Peyer's patch (tissue), 4 donors: ENCODE measurements at regions not wholly inside any gene's neighbourhood (a gene's known extent, or its start where the extent isn't known, plus 50 kb on each side); places are given as distances from the start of the nearest gene placed in this dataset.

Experiments used
- DNase-seq, 3 donors: peaks; one replicate each; pipeline ENCODE4 v3.0.0-alpha.2; 2017 to 2019
- H3K27ac ChIP-seq, 4 donors: fragments of 200-600 bp; sonication (generic); one replicate each; pipeline ENCODE4 v1.5.1; 2016 to 2019
- H3K27me3 ChIP-seq, 2 donors: fragments of 200-600 bp; sonication (generic); one replicate each; pipeline ENCODE4 v1.5.1; 2019
- H3K36me3 ChIP-seq, 3 donors: fragments of 200-600 bp; sonication (generic); one replicate each; pipeline ENCODE4 v1.5.1; 2016 to 2019
- H3K4me1 ChIP-seq, 4 donors: fragments of 200-600 bp; sonication (generic); one replicate each; pipeline ENCODE4 v1.5.1; 2016 to 2019
- H3K4me3 ChIP-seq, 4 donors: fragments of 200-600 bp; sonication (generic); 1 replicate in 3 of 4; 2 replicates in 1 of 4; pipeline ENCODE4 v1.5.1; 2016 to 2019; ENCODE audit warnings: mild to moderate bottlenecking in 1 of 4
- H3K9me3 ChIP-seq, 4 donors: fragments of 200-600 bp; sonication (generic); one replicate each; pipeline ENCODE4 v1.5.1; 2016 to 2019; ENCODE audit warnings: mild to moderate bottlenecking in 1 of 4
- POLR2A ChIP-seq, 2 donors: fragments of 450-650 bp; IDR thresholded peaks; one replicate each; pipeline ENCODE4 v1.5.1; 2017; ENCODE audit warnings: antibody characterized with exemption in 2 of 2, mild to moderate bottlenecking in 2 of 2, moderate library complexity in 2 of 2
- TF ChIP-seq, protein P1 (sequence below), 6 experiments: fragments of 450-650 bp in 4 of 6; fragments of 200-600 bp in 2 of 6; sonication (generic) in 1 of 6; IDR thresholded peaks; one replicate each; pipeline ENCODE4 v1.5.1; 2017 to 2019; ENCODE audit warnings: antibody characterized with exemption in 6 of 6, mild to moderate bottlenecking in 3 of 6, moderate library complexity in 1 of 6

DNA sequence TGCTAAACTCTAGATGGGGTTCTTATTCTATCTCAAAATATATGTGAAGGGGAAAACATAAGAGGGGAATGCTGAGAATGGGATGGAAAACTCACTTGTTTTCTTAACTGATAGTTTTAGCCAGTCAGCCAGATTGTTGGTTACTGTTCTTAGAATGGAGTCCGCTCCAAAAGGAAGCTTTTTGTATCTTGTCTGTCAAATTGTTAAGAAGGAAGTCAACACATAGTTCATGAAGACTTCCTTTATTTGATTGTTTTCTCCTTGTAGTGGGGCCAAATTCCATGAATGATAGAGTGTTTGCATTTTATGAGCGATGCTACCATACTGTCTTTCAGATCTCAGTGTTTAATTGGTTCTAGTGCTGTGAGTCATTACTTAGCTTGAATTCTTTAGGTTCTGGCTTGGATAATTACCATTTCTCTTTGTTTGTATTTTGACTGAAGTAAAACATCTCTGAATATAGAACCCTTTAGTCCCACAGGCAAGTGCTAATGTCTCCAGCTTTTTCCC lies 98.3 kb upstream of the GOT2 start:
- H3K4me1 ChIP-seq: no peaks in the 10 kb centered on the region
- TF ChIP-seq, protein P1, sequence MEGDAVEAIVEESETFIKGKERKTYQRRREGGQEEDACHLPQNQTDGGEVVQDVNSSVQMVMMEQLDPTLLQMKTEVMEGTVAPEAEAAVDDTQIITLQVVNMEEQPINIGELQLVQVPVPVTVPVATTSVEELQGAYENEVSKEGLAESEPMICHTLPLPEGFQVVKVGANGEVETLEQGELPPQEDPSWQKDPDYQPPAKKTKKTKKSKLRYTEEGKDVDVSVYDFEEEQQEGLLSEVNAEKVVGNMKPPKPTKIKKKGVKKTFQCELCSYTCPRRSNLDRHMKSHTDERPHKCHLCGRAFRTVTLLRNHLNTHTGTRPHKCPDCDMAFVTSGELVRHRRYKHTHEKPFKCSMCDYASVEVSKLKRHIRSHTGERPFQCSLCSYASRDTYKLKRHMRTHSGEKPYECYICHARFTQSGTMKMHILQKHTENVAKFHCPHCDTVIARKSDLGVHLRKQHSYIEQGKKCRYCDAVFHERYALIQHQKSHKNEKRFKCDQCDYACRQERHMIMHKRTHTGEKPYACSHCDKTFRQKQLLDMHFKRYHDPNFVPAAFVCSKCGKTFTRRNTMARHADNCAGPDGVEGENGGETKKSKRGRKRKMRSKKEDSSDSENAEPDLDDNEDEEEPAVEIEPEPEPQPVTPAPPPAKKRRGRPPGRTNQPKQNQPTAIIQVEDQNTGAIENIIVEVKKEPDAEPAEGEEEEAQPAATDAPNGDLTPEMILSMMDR (IDR thresholded peaks at IDR 0.05): no peak
- TF ChIP-seq POLR2A (IDR thresholded peaks at IDR 0.05): no peak
- DNase-seq: no peak
- no peaks in the 10 kb centered on the region for H3K9me3 ChIP-seq
- H3K27me3 ChIP-seq: no peaks in the 10 kb centered on the region
- H3K27ac ChIP-seq: no peak overlapping the region
- no peaks in the 10 kb centered on the region for H3K36me3 ChIP-seq
- H3K4me3 ChIP-seq: no peak overlapping the region

DNA sequence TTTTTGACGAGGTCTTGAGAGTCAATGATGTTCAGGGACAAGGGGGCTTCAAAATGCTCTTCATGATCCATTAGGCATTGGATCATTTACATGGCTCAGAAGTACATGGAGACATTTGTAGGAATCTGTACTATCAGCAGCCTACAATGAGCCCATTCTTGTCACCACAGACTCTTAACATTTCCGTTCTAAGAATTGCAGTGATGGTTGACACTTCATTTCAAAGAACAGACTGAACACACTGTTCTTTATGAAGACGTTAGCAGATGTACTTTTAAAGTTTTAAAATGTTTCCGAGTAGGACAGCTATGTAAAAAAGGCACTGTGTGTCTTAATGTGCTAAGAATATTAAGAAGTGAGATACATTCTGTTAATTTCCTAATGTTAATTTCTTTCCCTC lies 97.3 kb upstream of the GOT2 start:
- TF ChIP-seq, protein P1 (IDR thresholded peaks at IDR 0.05): no peak
- no peak for TF ChIP-seq POLR2A (IDR thresholded peaks at IDR 0.05)
- H3K36me3 ChIP-seq: no peaks in the 10 kb centered on the region
- H3K4me1 ChIP-seq: no peaks in the 10 kb centered on the region
- H3K27me3 ChIP-seq: no peaks in the 10 kb centered on the region
- DNase-seq: no peak
- no peaks in the 10 kb centered on the region for H3K9me3 ChIP-seq
- no peak overlapping the region for H3K4me3 ChIP-seq
- H3K27ac ChIP-seq: no peak overlapping the region

DNA sequence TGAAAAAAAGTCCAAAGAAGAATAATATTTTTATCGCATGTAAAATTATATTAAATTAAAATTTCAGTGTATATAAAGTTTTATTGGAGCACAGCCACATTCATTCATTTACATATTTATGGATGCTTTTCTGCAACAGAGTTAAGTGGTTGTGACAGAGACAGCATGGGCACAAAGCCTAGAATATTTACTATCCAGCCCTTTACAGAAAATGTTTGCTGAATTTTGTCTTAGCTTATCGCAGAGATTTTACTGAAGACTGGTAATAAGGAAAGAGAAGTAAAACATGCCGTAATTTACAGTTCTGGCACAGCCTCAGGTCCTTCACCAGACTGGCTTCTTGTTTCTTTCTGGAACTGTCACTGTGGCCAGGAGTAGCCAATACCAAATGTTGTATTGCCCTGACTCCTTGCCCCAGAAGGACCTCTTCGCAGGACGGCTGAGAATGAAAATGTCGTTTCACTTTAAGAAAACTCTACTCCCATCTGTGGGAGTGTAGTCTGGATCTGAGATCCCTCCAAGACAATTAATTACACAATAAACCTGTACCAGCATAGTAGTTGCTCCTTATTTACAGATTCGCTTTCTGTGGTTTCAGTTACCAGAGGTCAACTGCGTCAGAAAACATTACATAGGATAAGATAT lies 94.9 kb upstream of the GOT2 start:
- H3K9me3 ChIP-seq: no peaks in the 10 kb centered on the region
- H3K27me3 ChIP-seq: no peaks in the 10 kb centered on the region
- no peak overlapping the region for H3K4me3 ChIP-seq
- no peak overlapping the region for H3K27ac ChIP-seq
- TF ChIP-seq, protein P1 (IDR thresholded peaks at IDR 0.05): no peak
- no peak for TF ChIP-seq POLR2A (IDR thresholded peaks at IDR 0.05)
- H3K4me1 ChIP-seq: no peaks in the 10 kb centered on the region
- no peaks in the 10 kb centered on the region for H3K36me3 ChIP-seq
- no peak for DNase-seq

DNA sequence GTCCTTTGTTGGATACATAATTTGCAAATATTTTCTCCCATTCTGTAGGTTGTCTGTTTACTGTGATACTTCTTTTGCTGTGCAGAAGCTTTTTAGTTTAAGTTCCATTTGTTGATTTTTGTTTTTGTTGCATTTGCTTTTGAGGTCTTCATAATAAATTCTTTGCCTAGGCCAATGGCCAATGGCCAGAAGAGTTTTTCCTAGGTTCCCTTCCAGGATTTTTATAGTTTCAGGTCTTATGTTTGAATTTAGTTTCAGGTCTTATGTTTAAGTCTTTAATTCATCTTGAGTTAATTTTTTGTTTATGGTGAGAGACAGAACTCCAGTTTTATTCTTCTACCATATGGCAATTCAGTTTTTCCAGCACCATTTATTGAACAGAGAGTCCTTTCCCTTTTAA lies 90.1 kb upstream of the GOT2 start:
- Histone ChIP-seq H3K4me3 (no peak overlapping the region), H3K9me3 (no peaks in the 10 kb centered on the region), H3K27me3 (no peaks in the 10 kb centered on the region), H3K36me3 (no peaks in the 10 kb centered on the region), H3K4me1 (no peaks in the 10 kb centered on the region), H3K27ac (no peak overlapping the region)
- no peak for TF ChIP-seq POLR2A (IDR thresholded peaks at IDR 0.05)
- TF ChIP-seq, protein P1 (IDR thresholded peaks at IDR 0.05): no peak
- DNase-seq: no peak

DNA sequence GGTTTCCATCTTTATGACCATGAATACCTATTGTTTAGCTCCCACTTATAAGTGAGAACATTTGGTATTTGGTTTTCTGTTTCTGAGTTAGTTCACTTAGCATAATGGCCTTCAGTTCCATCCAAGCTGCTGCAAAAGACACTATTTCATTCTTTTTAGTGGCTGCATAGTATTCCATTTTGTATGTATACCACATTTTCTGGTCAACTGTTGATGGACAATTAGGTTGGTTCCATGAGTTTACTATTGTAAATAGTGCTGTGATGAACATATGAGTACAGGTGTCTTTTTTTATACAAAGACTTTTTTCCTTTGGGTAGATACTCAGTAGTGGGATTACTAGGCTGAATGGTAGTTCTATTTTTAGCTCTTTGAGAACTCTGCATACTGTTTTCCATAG lies 87.8 kb upstream of the GOT2 start:
- Histone ChIP-seq H3K27ac (no peak overlapping the region), H3K27me3 (no peaks in the 10 kb centered on the region), H3K4me1 (no peaks in the 10 kb centered on the region), H3K4me3 (no peak overlapping the region), H3K36me3 (no peaks in the 10 kb centered on the region), H3K9me3 (no peaks in the 10 kb centered on the region)
- DNase-seq: no peak
- TF ChIP-seq, protein P1 (IDR thresholded peaks at IDR 0.05): no peak
- TF ChIP-seq POLR2A (IDR thresholded peaks at IDR 0.05): no peak

DNA sequence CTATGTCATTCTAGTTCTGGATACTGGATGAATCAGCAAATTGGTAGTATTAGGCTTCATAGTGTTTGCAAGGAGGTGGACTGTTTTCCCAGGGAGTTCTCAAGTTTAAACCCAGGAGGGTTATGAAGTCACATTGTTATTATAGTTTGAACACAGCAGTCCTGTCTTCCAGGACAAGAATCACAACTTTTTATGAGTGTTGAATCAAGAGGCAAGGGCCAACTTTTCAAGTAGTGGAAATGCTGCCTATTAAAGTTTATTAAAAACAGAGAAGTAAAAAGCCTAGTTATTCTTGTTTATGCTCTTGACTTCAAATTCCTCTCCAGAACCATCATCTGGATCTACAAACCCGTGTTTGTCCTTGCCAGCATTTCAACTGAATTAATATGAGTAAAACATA lies 86.3 kb upstream of the GOT2 start:
- no peaks in the 10 kb centered on the region for H3K4me1 ChIP-seq
- TF ChIP-seq, protein P1 (IDR thresholded peaks at IDR 0.05): no peak
- TF ChIP-seq POLR2A (IDR thresholded peaks at IDR 0.05): no peak
- no peaks in the 10 kb centered on the region for H3K27me3 ChIP-seq
- no peak overlapping the region for H3K4me3 ChIP-seq
- H3K36me3 ChIP-seq: no peaks in the 10 kb centered on the region
- DNase-seq: no peak
- no peaks in the 10 kb centered on the region for H3K9me3 ChIP-seq
- H3K27ac ChIP-seq: no peak overlapping the region
